ENCODE measurements at regions not wholly inside any gene's neighbourhood (a gene's known extent, or its start where the extent isn't known, plus 50 kb on each side); places are given as distances from the start of the nearest gene placed in this dataset.
"Not testable (repeated sequence)": the region's sequence is repeated elsewhere in the genome, so short reads cannot be mapped to it uniquely, and the experiment has no call there.

DNA sequence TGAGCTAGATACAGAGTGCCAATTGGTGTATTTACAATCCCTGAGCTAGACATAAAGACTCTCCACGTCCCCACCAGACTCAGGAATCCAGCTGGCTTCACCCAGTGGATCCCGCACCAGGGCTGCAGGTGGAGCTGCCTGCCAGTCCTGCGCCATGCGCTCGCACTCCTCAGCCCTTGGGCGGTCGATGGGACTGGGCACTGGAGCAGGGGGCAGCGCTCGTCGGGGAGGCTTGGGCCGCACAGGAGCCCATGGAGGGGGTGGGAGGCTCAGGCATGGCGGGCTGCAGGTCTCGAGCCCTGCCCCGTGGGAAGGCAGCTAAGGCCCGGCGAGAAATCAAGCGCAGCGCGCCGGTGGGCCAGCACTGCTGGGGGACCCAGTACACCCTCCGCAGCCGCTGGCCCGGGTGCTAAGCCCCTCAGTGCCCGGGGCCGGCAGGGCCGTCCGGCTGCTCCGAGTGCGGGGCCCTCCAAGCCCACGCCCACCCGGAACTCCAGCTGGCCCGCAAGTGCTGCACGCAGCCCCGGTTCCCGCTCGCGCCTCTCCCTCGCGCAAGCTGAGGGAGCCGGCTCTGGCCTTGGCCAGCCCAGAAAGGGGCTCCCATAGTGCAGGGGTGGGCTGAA lies 176.2 kb downstream of the UACA start:
- TF ChIP-seq, protein P1, sequence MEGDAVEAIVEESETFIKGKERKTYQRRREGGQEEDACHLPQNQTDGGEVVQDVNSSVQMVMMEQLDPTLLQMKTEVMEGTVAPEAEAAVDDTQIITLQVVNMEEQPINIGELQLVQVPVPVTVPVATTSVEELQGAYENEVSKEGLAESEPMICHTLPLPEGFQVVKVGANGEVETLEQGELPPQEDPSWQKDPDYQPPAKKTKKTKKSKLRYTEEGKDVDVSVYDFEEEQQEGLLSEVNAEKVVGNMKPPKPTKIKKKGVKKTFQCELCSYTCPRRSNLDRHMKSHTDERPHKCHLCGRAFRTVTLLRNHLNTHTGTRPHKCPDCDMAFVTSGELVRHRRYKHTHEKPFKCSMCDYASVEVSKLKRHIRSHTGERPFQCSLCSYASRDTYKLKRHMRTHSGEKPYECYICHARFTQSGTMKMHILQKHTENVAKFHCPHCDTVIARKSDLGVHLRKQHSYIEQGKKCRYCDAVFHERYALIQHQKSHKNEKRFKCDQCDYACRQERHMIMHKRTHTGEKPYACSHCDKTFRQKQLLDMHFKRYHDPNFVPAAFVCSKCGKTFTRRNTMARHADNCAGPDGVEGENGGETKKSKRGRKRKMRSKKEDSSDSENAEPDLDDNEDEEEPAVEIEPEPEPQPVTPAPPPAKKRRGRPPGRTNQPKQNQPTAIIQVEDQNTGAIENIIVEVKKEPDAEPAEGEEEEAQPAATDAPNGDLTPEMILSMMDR (IDR thresholded peaks at IDR 0.05; ENCODE audit: control extremely low read depth in 1 of 3, insufficient read depth in 1 of 3, low read depth in 1 of 3, low read length in 3 of 3), result not testable (repeated sequence)
- TF ChIP-seq RAD21 (IDR thresholded peaks at IDR 0.05 in 1 of 2, conservative IDR thresholded peaks at IDR 0.05 in 1 of 2; ENCODE audit: low read depth in 2 of 2, low read length in 2 of 2); POLR2AphosphoS5 (IDR thresholded peaks at IDR 0.05; ENCODE audit: low read depth, low read length); MAFK (IDR thresholded peaks at IDR 0.05; ENCODE audit: low read depth, low read length); HDAC6 (IDR thresholded peaks at IDR 0.05; ENCODE audit: low read depth, low read length); CBX5 (IDR thresholded peaks at IDR 0.05; ENCODE audit: low read depth, low read length); CEBPB (IDR thresholded peaks at IDR 0.05; ENCODE audit: low read depth, low read length); BCL11A (IDR thresholded peaks at IDR 0.05; ENCODE audit: low read depth in 2 of 2, low read length in 2 of 2); FOSL1 (IDR thresholded peaks at IDR 0.05; ENCODE audit: insufficient read depth, low read depth, low read length): not testable (repeated sequence)
- TF ChIP-seq, protein P2, sequence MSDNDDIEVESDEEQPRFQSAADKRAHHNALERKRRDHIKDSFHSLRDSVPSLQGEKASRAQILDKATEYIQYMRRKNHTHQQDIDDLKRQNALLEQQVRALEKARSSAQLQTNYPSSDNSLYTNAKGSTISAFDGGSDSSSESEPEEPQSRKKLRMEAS (IDR thresholded peaks at IDR 0.05), result not testable (repeated sequence)

Measured in H1 (cell line).